ENCODE measurements at regions not wholly inside any gene's neighbourhood (a gene's known extent, or its start where the extent isn't known, plus 50 kb on each side); places are given as distances from the start of the nearest gene placed in this dataset.

DNA sequence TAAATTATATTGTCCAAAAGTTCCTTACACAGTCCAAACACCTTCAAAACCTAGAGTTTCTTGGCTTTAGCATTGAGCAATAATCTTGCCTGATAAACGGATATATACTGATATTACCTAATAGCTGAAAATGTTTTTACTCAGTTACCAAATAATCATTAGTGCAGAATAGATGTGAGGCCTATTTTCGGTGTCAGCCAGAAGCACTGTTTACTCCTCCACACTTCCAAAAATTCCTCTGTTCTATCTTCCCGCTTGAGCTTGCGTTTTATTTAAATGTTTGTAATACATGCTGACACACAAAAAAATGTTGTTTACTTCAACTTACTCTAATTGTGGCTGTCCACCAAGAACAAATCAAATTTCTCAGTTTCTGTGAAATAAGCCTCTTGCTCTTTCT, 606.2 kb upstream of the TEX47 start:
- TF ChIP-seq, protein P1, sequence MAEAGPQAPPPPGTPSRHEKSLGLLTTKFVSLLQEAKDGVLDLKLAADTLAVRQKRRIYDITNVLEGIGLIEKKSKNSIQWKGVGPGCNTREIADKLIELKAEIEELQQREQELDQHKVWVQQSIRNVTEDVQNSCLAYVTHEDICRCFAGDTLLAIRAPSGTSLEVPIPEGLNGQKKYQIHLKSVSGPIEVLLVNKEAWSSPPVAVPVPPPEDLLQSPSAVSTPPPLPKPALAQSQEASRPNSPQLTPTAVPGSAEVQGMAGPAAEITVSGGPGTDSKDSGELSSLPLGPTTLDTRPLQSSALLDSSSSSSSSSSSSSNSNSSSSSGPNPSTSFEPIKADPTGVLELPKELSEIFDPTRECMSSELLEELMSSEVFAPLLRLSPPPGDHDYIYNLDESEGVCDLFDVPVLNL (CRISPR knock-in tag; IDR thresholded peaks at IDR 0.05; ENCODE audit: borderline replicate concordance, low read depth), result no peak
- TF ChIP-seq CREM (CRISPR knock-in tag; IDR thresholded peaks at IDR 0.05), result no peak
- TF ChIP-seq, protein P2, sequence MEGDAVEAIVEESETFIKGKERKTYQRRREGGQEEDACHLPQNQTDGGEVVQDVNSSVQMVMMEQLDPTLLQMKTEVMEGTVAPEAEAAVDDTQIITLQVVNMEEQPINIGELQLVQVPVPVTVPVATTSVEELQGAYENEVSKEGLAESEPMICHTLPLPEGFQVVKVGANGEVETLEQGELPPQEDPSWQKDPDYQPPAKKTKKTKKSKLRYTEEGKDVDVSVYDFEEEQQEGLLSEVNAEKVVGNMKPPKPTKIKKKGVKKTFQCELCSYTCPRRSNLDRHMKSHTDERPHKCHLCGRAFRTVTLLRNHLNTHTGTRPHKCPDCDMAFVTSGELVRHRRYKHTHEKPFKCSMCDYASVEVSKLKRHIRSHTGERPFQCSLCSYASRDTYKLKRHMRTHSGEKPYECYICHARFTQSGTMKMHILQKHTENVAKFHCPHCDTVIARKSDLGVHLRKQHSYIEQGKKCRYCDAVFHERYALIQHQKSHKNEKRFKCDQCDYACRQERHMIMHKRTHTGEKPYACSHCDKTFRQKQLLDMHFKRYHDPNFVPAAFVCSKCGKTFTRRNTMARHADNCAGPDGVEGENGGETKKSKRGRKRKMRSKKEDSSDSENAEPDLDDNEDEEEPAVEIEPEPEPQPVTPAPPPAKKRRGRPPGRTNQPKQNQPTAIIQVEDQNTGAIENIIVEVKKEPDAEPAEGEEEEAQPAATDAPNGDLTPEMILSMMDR (IDR thresholded peaks at IDR 0.05), result no peak
- TF ChIP-seq MYBL2 (CRISPR knock-in tag; IDR thresholded peaks at IDR 0.05), result no peak
- no peak for TF ChIP-seq ZNF121 (CRISPR knock-in tag; IDR thresholded peaks at IDR 0.05)
- TF ChIP-seq TEAD1 (CRISPR knock-in tag; IDR thresholded peaks at IDR 0.05), result no peak
- no peak for TF ChIP-seq ZNF138 (CRISPR knock-in tag; conservative IDR thresholded peaks at IDR 0.05)
- no peak for TF ChIP-seq FOXK1 (CRISPR knock-in tag; IDR thresholded peaks at IDR 0.05)
- TF ChIP-seq CREB1 (CRISPR knock-in tag; IDR thresholded peaks at IDR 0.05), result no peak

All from WTC11 (cell line).